Stimulated activated CD8-positive, alpha-beta memory T cell treated with anti-CD3 and anti-CD28 coated beads, Interleukin-7, amount 100 ng/mL, for 48 hours (primary cell): ENCODE measurements at regions not wholly inside any gene's neighbourhood (a gene's known extent, or its start where the extent isn't known, plus 50 kb on each side); places are given as distances from the start of the nearest gene placed in this dataset.
"Not testable (repeated sequence)": the region's sequence is repeated elsewhere in the genome, so short reads cannot be mapped to it uniquely, and the experiment has no call there.

Experiments used
- DNase-seq, 2 donors: peaks; one replicate each; pipeline ENCODE4 v3.0.0-alpha.2; 2020; ENCODE audit warnings: low read depth in 1 of 2; ENCODE audit errors: extremely low read depth in 1 of 2

DNA sequence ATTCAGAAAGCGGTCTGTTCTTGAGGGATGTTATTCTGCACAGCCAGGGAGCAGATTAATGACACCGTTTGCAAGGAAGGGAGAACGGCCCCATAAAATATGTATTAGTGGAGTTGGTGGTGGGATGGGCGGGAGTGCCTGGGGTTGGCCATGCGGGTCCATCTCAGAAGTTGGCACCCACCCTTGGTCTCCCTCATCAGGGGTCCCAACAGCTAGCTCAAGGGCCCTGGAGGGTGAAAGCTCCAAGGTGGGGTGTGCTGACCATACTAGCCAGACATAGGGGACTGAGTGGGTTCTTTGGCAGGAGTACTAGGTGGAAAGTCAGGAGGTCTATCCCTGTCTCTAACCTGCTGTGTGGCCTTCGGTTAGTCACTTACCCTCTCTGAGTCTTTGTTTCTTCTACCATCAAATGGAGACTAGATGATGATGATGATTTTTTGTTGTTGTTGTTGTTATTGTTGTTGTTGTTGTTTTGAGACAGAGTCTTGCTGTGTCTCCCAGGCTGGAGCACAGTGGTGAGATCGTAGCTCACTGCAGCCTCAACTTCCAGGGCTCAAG, 83.2 kb upstream of the BRD7 start:
- no peak for DNase-seq

DNA sequence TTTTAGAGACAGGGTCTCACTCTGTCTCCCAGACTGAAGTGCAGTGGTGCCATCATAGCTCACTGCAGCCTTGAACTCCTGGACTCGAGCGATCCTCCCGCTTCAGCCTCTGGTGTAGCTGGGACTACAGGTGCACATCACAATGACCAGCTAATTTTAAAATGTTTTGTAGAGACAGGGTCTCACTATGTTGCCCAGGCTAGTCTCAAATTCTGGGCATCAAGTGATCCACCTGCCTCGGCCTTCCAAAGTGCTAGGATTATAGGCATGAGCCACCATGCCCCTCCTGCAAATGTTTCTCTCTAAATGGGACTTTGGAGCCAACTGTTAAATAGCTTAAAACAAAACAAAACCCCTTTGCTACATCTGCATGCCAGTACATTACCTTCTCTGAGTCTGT, 82.2 kb upstream of the BRD7 start:
- no peak for DNase-seq

GRCh38 chr16:50449800-50450199, 81.0 kb upstream of the BRD7 start:
- DNase-seq, result no peak

DNA sequence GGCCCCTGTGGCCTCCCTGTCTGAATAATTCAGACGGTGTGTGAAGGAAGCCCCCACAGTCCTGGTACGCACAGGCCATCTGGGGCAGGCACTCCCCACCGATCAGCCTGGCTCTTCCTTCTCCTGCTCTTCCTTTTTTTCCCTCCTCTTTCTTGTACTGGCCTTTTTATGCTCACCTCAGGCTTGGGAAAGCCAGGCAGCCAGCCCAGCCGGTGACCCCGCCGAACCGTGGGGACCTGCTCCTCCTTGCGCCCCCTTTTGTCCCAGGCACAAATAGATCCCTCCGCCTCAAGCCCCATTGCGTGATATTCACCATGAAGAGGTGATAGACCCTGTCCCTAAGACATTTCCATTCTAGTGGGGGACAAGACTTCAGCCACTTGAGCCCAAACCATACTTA, 80.2 kb upstream of the BRD7 start:
- DNase-seq, result no peak

DNA sequence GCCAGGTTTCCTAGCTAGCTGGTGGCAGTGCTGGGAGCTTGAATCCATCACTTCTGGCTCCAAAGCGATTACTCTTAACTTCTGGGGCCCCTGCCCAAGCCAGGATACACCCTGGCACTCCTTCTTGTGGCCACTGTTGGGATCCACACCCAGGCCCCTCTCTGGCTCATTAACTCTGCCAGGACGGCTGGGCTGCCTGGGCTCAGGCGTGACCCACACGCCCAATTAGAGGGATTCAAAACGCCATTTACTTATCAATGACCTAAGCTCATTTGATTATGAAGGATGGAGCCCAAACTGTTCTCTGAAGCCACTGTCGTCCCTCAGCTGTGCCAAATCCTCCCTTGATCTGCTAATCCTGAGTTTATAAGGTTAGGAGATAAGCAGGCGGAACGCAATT, 79.7 kb upstream of the BRD7 start:
- no peak for DNase-seq

- not testable (repeated sequence) for DNase-seq
Observed at GRCh38 chr16:50447386-50447785, 78.6 kb upstream of the BRD7 start.

DNA sequence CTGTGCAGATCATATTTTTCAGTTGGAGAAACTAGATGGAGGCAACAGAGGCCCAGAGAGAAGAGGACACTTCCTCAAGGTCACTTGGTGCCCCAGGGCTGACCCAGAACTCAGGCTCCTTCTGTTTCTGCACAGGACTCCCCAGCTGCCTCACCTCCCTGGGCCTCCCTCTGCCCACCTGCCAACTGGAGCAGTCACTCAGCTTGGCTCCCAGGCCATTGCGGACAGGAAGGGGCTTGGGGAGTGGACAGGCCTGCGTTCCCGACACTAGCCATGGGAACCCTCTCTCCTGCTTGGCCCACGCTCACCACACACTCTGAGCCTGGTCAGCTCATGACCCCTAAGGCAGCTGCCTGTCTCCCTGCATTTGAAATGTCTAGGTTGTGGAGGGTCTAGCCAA, 78.1 kb upstream of the BRD7 start:
- DNase-seq, result no peak

DNA sequence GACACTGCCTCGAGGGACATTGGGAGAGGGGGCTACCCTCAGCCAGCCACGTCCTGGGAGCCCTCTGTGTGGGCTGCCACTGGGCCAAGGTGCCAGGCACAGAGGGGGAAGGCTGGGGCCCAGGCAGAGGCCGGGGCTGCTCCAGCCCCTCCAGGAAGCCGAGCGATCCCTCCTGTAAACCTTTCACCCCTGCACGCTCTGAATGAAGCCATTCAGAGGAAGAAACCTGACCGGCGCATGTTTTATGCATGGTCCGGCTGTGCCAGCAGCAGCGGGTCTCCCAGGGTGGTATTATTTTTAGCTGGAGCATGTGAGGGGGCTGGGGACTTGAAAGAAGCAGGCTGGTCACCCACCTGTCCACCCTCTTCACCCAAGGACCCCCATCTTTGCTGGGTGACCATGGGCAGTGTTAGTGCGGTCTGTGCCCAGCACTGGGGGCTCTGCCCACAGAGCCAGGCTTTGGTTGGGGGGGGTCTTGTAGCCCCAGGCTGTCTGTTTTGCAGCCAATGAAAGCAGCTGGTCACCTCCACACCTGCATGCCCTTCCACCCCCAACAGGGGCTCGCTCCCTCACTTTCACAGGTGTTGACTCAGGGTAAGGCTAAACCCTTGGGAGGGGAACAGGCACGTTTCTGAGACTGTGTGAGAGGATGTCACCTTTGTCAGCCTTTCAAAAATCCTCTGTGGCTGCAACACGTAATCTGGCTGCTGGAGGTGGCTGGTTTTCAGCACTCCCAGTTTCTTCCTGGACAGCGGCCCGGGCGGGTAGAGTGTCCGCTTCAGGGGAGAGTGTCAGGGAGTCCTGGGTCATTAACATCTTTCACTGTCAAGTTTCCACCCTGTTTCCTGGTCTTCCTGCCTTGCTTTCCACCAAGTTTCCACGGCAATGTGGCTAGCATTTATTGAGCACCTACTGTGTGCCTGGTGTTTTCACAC, 77.1 kb upstream of the BRD7 start:
- DNase-seq, result no peak

GRCh38 chr16:50444526-50444925, 75.7 kb upstream of the BRD7 start:
- DNase-seq, result no peak

- no peak for DNase-seq
Observed at GRCh38 chr16:50442221-50442620, 73.4 kb upstream of the BRD7 start.

DNA sequence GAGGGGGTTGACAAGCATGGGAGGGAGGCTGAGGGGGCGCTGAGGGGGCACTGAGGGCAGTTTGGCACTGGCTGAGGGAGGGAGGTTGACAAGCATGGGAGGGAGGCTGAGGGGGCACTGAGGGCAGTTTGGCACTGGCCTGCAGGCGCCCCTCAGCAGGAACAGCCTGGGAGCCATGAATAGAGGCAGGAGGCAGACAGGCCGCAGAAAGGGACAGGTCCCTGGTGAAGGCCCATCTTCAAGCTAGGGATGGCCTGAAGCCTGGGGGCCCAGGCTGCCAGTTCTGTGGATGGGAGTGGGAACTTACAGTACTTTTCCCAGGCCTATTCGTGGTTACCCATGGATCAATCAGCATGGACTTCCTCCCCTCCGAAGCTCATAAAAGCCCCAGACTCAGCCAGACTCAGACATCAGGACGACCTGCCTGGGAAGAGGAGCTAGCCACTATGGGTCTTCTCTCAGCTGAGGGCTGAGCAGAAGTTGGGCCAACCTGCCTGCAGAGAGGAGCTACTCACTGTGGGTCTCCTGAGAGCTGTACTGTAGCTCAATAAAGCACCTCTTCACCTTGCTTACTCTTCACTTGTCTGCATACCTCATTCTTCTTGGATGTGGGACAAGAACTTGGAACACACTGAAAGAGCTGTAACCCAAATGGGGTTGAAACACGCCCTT, 72.8 kb upstream of the BRD7 start:
- no peak for DNase-seq

- DNase-seq, result no peak
Observed at GRCh38 chr16:50440991-50441390, 72.2 kb upstream of the BRD7 start.

DNA sequence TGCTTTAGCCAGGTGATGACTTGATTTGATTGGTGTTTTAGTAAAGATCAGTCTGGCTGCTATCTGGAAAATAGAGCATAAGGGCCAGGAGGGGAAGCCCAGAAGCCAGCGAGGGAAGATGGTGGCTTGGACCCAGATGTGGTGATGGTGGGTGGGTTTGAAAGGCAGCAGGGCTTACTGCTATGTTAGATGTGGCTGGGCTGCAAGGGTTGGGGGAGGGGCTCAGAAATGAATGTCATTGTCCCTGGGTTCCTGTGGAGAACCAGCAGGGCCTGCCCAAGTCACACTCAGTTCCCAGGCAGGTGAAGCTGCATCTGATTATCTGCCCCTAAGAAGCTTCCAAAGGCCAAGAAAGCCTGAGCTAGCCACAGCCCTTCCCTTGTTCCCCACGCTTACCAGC, 71.7 kb upstream of the BRD7 start:
- no peak for DNase-seq

DNA sequence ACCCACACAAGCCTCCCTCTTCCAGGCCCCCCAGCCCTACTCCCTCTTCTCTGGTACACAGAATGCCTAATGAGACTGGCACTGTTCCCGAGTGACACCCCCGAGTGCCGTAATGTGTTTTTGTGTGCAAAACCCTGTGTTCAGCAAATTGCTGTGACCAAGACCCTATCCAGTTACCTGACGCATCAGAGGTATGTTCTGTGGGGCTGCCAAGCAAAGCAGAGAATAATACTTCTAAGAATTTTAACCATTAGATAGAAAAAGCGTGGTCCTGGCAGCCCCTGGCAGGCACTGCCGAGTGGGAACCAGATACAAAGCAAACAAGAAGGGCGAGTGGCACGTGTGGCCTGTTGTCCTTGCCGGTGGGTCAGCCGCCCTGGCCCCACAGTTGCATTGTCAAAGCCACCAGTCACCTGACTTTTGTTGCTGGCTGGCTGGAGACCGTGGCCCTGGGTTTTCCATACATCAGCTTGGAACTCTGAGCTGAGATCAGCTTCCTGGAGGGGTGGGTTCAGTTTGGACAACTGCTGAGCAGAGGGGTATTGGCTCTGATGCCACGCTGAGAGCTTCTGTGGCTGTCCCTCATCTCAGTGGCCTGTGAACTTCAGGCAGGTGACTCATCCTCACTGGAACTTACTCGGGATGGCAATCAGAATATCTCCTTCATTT, 69.1 kb upstream of the BRD7 start:
- no peak for DNase-seq

GRCh38 chr16:50436271-50436670, 67.5 kb upstream of the BRD7 start:
- DNase-seq, result no peak

GRCh38 chr16:50434872-50435478, 66.2 kb upstream of the BRD7 start:
- no peak for DNase-seq

- DNase-seq, result no peak
Observed at GRCh38 chr16:50430076-50430475, 61.3 kb upstream of the BRD7 start.

GRCh38 chr16:50428742-50429141, 60.0 kb upstream of the BRD7 start:
- no peak for DNase-seq

GRCh38 chr16:50428116-50428515, 59.3 kb upstream of the BRD7 start:
- no peak for DNase-seq

DNA sequence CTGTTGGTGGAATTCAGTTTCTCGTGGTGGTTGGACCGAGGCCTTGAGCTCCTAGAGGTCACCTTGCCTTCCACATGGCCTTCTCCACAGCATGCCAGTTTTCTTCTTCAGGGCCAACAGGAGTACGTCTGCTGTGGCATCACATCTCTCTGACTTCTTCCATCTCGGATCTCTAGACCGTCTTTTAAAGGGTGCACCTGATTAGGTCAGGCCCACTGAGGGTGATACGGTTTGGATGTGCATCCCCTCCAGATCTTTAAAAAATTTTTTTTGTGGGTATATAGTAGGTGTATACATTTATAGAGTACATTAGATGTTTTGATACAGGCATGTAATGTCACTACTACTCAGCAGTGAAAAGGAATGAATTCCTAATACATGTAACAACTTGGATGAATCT, 58.3 kb upstream of the BRD7 start:
- no peak for DNase-seq

DNA sequence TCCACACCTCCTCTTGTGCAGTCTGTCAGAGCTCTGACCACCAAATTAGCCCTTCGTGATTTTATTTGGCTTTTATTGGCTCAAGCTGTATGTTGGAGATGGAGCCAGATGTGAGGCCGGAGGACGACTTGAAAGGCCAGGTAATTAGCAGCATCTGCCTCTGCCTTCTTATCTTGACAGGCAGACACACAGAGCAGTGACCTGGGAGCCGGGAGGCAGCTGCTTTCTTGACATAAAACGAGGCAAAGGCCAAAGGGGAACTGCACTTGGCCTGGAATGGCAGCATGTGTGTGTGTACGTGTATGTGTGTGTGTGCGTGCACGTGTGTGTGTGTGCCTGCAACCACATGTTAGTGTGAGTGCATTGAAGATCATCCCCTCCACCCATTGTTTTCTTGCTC, 56.9 kb upstream of the BRD7 start:
- DNase-seq, result no peak
